HTR-8/SVneo (cell line): ENCODE measurements at regions not wholly inside any gene's neighbourhood (a gene's known extent, or its start where the extent isn't known, plus 50 kb on each side); places are given as distances from the start of the nearest gene placed in this dataset.
"Not testable (repeated sequence)": the region's sequence is repeated elsewhere in the genome, so short reads cannot be mapped to it uniquely, and the experiment has no call there.

ENCODE experiments used
- DNase-seq: peaks from one replicate; pipeline ENCODE4 v3.0.0; 2011; ENCODE audit warnings: low spot score, mixed read lengths; ENCODE audit not compliant: insufficient read length
- FAIRE-seq: peaks from 2 replicates; lab custom pipeline; 2011; peaks lifted over from hg19 to GRCh38; lab: Jason Lieb, UNC

DNA sequence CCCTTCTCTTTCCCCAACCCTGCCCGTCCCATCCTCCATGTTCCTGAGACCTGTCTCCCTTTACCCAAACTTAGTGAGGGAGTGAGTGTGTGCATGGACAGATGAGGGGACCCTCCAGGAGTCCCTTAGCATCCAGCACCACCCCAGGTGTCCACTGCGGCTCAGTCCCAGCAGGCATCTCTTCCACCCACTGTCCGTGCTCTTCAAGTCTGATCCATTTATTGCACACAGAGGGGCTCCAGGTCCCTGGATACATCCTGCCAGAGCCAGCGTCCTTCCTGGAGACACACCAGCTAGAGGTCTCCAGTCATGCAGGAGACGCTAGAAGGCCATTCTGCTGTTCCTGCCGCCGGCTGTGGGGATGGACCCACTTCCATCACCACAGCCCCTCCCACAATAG, 239.2 kb downstream of the ADGRD1 start:
- FAIRE-seq = no peak
- no peak for DNase-seq

DNA sequence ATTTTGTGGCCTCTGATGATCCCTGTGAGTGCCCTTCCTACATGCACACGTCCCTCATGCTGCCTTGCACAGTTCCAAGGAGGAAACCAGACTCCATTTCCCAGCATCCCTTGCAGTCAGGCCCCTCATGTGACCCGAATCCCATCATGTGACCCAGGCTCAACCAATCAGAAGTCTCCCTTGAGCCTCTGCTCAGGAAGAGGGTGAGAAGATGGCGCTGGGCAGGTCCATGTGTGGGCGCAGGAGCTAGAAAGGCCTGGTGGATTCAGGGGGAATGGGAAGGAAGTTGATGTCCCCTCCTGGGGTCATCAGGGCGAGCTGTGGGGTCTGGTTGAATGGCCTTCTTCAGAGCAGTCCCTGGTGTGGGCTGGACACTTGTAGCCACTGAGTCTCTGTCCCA, 240.5 kb downstream of the ADGRD1 start:
- FAIRE-seq = no peak
- DNase-seq = no peak

DNA sequence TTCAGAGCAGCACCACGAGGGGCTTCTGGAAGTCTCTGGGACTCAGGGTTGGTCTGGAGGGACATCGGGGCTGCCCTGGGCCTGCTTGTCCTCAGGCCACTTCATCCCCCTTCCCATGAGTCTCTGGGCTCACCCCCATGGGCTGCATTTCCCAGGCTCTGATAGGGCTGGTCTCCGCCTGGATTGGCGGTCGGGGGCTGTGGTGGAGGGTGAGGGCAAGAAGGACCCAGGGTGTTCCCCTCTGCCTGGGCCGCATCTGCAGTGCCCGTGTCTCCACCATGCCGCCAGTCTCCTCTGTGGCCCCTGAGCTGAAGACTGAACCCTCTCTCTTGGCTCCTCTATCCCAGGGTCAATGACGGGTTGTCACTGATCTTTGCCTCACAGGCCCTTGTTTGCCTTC, 242.1 kb downstream of the ADGRD1 start:
- FAIRE-seq = no peak
- no peak for DNase-seq

DNA sequence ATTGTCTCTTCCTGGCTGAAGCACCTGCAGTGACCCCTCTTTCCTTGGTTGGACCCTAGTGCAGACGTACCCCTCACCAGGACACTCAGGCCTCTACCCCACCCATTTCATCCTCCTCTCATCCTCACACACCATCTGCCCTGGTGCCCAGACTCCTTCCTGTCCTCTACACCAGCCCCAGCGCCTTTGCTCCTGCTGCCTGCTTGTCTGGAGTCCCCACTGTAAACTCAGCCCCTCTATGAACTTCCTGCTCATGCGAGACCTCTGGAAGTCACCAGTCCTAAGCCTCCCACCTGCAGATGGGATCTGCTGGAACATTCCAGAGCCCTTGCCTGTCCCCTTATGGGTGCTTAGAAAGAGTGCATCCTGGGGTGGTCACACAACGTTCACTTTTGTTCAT, 242.5 kb downstream of the ADGRD1 start:
- DNase-seq = no peak
- no peak for FAIRE-seq

DNA sequence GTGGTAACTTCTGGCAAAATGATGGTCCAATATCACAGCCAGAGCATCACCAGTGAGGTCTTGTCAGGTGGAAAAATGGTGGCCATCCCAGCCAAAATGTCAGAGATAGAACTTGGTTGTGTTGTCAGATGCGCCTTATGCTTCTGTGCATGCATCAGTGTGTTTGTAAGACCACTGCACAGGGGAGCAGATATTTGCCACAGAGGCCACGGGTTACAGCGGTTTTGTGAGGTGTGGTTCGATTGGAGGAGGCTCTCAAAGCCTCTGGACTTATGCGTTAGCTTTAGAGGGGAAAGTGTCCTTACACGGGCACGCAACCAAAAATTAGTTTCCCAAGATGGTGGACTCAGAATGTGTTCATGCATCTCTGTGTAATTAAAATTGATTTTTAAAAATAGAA, 243.8 kb downstream of the ADGRD1 start:
- no peak for FAIRE-seq
- no peak for DNase-seq

DNA sequence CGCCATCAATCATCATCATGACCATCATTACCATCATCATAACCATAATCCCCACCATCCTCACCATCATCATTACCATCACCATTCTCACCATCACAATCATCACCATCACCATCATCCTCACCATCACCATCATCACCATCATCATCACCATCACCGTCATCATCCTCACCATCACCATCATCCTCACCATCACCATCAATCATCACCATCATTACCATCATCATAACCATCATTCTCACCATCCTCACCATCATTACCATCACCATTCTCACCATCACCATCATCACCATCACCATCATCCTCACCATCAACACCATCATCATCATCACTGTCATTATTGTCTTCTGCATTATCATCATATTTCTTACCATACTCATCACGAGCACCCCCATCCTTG, 245.5 kb downstream of the ADGRD1 start:
- FAIRE-seq = peak; percentile 80
- DNase-seq = no peak

DNA sequence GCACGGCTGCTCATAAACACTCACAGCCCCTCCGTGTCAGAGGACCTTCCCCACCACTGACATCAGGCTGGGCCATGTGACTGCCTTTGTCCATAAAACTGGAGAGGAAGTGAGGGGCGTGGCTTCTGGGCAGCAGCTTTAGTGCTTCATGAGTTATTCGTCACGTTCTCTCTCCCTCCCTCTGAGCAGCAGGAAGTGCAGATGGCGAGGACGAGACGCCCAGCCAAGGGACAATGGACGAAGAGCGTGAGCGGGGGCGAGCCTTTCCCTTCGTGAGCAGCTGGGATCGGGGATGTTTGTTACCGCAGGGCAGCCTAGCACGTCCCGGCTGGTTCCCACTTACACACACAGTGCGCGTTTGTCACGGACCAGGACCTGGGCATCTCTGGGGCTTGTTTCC, 248.2 kb downstream of the ADGRD1 start:
- peak; percentile 77 for FAIRE-seq
- not testable (repeated sequence) for DNase-seq

DNA sequence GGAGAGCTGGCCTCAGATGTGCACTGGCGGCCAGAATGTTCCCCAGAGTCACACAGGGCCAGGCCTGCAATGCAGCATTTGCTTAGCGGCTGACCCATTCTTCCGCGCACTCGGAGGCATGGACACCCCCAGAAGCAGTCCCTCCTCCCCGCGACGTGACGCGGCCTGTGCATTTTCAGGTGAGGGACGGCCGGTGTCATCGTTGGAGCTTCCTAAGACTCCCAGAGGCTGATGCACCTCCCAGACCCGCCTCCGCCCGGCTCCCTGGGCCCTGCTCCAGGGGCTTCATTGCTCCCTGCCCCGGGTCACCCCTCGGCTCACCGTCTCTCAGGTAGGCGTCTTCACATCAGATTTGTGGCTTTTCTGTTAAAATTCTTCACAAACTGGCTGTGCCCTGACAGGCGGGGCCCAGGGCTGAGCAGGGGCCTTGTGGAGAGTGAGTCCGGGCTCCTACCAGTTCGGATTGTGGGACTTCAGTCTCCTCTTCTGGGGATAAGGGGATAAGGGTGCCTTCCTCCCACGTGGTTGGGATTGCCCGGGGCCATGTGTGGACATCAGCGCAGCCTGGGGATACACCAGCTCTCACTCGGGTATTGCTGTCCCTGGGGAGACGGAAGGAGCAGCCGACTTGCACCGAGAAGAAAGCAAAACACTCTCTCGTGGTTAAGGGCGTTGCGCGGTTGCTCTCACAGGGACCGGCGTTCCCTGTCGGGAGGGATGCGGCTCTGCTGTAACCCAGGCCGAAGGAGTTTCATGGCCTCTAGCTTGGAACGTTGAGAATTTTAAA, 249.1 kb downstream of the ADGRD1 start:
- DNase-seq (no peak), FAIRE-seq (no peak)

DNA sequence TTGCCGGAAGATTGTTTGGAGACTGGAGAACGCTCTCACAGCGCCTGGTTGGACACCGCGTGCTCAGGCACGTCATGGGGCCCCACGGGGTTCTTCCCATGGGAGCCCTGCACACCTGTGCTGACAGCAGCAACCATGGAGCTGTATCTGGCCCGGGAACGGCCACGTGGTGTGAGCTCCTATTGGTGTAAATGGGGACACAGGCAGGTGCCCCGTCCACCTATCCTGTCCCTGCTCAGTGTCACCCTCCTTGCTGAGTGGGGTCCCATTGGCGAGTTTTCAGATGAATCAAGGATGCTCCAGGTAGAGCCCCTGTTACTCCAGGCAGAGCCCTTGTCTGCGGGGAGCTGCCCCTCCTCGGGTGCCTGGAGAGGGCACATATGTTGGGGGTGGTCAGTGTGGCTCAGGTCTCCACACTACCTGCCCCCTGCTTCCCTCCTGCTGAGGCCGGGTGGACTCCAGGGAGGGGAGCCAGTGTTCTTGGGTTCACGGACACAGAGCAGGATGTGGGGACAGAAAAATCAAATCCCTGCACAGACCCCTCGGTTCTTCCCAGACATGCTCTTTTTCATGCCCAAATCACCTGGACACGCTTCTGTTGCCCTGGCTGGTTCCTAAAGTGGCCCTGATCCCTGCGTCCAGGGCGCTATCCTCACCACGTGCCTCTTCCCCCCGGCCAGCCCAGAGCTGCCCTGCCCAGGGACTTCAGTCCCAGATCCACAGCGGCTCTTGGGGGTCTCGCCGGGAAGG, 250.1 kb downstream of the ADGRD1 start:
- FAIRE-seq = no peak
- no peak for DNase-seq

DNA sequence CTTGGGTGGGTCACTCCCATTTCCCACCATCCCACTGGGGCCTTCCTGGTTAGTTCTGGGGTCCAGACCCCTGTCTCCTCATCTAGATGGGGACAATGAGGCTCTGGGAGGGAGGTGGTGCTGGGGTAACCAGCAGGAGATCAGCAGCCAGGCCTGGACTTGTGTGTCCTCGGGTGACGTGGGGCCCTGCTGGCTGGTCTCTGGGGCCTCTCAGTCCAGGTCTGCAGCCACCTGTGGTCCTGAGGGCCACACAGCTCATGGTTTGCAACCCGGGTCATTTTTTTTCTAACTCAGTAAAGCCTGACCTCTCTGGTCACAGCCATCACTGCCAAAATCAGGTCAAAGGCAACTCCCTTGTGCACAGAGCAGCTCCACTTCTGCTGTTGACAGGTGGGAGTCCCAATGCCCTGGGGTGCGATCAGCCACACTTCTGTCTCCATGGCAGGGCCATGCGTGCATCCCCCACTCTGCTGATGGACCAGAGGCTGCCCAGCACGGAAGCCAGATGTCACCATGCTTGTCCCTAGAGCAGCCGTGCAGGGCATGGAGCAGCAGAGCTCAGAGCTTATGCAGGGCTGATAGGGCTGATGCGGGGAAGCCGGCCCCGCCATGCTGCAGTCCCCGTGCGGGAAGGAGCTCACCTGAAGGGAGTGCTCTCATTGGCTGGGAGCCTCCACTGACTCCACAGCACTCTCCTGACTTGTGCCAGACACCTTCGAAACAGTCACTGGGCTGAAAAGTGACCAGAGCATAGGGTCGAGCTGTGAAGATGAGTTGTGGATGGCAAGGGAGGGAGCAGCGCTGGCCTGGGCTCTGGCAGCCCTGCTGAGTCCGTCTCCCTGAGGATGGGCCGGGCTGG, 250.9 kb downstream of the ADGRD1 start:
- no peak for DNase-seq
- no peak for FAIRE-seq

DNA sequence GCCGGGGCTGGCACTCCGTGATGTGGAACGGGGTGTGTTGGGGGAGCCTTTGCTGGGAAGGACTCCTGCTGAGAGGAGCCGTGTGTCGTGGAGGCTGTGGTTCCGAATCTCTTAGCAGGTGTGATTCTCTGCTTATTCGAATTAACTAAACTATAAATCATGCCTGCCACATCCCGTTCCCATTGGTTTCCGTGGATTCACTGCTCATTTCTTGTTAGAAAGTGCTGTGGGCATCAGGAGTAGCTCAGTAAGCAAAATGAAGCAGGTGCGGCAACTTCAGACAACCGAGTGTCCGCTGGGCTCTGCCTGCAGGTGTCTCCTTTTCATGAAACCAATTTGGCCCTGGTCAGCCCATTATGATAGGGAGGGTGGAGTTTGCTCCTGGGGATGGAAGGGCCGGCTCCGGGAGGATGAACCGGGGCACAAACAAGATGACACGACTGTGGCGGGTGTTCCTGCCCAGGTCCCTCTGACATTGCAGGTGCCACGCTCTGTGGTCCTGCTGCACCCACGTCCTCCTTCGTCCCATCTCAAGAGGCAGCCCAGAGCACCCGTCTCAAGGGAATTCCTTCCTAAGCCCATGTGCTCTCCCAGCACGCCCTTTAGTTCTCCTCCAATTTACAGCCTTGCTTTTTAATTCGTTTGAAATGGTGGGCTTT, 251.7 kb downstream of the ADGRD1 start:
- DNase-seq, FAIRE-seq: not testable (repeated sequence)

DNA sequence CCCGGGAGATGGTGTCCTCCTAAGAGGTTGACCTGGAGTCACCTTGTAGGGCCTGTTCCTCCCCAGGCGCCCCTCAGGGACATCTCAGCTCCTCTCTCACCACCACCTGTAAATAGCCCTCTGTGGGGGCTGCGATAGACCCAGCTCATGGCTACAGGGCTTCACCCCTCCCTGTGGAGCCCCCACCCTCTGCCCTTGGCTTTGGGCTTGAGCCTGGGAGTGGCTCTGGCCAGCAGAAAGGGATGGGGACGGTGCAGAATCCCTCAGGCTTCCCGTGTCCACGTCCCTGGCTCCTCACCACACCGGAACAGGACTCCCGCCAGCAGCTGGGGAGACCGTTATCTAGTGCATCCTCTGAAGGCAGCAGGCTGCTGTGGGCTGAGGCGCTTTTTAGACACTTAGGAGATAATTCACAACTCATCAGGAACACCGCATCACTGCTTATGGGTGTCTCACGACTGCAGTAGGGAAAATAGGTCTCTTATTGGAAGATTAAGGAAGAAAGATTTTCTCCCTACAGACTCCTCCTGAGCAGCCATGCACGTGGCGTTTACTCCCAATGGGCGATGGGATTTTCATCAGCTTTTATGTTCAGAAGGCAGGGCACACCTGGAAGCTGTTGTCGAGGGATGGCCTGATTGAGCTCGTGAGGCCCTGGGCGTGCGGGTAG, 253.1 kb downstream of the ADGRD1 start:
- DNase-seq, FAIRE-seq: not testable (repeated sequence)

DNA sequence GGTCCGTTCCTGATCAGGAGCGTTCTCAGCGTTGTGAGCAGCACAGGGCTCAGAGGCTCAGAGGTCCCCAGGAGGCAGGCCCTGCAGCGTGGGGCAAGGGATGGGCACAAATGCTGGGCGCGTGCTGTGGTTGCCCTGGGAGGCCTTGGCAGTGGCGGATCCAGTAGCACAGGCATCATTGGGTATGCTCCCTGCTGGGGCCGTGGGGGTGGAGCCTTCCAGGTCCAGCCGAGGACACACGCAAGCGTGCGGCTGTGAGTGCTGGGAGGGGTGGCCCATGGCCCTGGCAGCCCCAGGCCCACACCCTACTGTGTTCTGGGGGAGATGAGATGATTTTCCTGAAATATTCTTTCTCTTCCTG, 253.6 kb downstream of the ADGRD1 start:
- DNase-seq, FAIRE-seq: not testable (repeated sequence)

DNA sequence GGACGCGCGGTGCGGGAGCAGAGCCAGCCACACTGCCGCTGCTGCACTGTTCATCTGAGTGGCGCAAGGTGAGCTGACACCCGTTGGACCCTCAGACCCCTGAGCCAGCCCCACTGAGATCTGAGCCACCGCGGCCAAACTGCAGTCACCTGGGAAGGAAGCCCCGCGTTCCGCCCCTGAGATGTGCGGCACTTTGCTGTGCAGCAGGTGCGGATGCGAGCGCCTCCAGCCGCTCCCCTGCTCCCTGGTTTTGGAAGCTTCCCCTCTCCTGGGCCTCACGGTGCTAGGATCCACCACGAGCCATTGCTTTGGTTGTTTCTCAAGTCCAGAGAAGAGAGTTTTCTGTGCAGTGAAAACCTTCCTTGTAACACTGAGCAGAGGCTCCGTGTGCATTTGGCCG, 254.1 kb downstream of the ADGRD1 start:
- DNase-seq, FAIRE-seq: not testable (repeated sequence)

DNA sequence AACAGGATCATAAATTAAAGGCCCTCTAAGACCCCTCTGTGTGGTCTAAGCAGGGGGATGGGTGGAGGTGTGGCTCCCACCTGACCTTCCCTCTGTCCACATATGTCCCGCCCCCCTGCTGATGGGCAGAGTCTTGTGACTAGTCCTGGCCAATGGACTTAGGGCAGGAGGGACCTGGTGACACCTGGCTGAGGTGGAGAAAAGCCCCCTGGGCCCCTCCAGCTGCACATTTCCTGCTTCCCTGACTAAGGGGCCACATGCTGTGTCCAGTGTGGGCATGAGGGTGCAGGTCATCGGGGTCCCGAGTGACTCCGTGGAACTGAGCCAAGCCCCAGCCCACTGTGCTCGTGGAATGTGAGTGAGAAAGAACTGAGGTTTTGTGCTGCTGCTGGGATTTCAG, 254.7 kb downstream of the ADGRD1 start:
- DNase-seq (no peak), FAIRE-seq (no peak)

DNA sequence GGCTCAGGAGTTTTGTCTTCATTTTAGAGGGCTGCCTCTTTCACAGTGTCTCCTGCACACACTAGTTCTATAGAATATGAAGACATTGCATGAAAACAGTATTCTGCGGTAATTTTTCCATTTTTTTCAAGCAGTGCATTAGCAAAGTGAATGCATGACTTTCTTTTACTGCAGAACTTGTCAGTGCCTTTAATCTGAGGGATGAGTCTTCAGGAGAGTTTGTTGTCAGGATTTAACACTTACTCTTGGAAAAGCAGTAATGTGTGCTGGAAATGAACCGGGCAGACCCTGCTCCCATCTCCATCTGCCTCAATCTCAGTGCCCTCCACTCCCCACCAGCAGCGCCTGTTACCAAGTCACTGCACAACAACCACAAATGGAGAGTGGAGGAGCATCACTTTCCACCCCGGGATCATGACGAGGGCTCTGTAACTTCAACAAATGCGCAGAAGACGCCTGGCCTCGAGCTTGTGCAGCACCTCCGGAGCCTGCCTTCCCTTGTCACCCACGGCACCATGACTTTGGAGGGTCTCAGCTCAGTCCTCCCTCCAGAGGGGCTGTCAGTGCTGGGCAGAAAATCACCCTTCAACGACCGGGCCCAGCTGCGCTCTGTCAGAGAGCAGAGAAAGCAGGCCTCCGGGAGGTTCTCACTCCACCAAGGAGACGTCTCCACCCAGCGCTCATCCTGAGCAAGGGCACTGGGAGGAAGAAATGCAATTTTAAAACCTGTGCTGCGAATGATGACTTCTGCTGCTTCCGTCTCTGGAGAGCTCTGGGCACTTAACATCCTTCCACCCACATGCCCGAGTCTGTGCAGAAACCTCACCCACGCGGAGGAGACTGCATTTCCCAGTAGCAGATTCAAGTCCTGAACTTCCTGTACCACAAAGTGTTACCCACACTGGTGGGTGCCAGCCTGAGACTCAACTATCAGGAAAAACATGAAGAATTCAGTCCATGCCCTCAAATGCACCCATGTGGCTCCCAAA, 255.7 kb downstream of the ADGRD1 start:
- DNase-seq (no peak), FAIRE-seq (no peak)

DNA sequence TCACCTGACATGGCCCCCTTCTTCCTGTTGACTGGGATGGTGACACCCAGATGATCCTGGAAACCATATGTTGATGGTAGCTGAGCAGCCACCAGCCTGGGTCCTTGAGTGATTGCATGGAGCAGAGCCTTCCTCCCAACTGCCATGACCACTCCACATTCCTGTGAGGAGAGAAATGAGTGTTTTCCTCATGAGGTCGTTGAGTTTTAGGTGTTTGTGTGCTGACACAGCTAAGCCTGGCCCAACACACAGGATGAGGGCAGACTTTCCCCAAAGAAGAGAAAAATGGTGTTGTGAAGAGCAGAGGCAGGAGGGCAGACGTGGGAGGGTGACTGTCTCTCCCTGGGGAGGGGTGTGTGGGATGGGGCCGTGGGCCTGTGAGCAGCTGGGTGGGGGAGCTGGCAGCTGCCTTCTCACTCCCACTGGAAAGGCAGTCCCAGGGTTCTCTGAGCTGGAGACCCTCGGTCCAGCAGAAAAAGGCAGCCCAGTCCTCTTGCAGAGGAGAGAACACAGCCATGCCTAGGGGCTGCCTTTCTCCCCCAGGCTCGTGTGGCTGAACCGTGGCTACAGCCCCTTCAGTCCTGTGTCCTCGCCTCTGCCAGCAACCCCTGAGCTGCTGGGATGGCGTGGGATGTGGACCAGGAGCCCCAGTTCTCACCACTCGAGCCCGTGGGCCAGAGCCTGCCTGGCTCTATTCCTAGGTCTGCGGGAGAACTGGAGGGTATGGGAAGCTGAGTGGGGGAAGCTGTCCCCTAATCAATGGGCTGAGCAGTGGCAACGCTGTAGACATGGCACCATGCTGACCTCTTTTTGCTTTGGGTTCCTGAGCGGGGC, 257.0 kb downstream of the ADGRD1 start:
- DNase-seq (no peak), FAIRE-seq (no peak)
